NT2/D1 (cell line): ENCODE measurements at regions not wholly inside any gene's neighbourhood (a gene's known extent, or its start where the extent isn't known, plus 50 kb on each side); places are given as distances from the start of the nearest gene placed in this dataset.

Experiments used
- YY1 ChIP-seq: IDR thresholded peaks from 2 replicates; pipeline ENCODE4 v1.6.1; 2011; ENCODE audit not compliant: insufficient read length, insufficient read depth
- ZNF274 ChIP-seq: IDR thresholded peaks from 2 replicates; pipeline ENCODE4 v1.6.1; 2011; ENCODE audit warnings: mild to moderate bottlenecking, low read depth, low read length

DNA sequence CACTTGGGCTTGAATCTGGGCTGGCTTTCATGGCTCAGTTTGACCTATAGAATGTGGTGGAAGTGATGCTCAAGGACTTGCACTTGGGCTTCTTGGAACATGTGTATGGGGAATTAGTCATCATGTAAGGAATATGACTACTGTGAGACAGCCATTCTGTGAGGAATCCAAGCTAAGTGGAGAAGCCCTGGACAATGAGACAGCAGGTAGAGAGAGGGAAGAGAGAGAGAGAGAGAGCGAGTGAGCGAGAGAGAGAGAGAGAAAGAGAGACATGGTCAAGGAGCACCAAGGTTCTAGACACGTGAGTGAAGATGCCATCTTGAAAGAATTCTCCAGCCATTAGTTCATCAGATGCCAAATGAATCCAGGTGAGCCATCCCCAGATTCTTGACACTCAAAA lies 261.6 kb upstream of the SORL1-AS1 start:
- TF ChIP-seq ZNF274: no peak
- no peak for TF ChIP-seq YY1
